22Rv1 (cell line): ENCODE measurements at regions not wholly inside any gene's neighbourhood (a gene's known extent, or its start where the extent isn't known, plus 50 kb on each side); places are given as distances from the start of the nearest gene placed in this dataset.

Source experiments
- ZFX ChIP-seq: fragments of 450-650 bp; IDR thresholded peaks from 2 replicates; pipeline ENCODE4 v1.6.1; 2017; ENCODE audit warnings: antibody characterized with exemption, borderline replicate concordance
- TF ChIP-seq, protein P1 (sequence below): fragments of 450-650 bp; IDR thresholded peaks from 2 replicates; pipeline ENCODE4 v1.5.1; 2017; ENCODE audit warnings: mild to moderate bottlenecking

DNA sequence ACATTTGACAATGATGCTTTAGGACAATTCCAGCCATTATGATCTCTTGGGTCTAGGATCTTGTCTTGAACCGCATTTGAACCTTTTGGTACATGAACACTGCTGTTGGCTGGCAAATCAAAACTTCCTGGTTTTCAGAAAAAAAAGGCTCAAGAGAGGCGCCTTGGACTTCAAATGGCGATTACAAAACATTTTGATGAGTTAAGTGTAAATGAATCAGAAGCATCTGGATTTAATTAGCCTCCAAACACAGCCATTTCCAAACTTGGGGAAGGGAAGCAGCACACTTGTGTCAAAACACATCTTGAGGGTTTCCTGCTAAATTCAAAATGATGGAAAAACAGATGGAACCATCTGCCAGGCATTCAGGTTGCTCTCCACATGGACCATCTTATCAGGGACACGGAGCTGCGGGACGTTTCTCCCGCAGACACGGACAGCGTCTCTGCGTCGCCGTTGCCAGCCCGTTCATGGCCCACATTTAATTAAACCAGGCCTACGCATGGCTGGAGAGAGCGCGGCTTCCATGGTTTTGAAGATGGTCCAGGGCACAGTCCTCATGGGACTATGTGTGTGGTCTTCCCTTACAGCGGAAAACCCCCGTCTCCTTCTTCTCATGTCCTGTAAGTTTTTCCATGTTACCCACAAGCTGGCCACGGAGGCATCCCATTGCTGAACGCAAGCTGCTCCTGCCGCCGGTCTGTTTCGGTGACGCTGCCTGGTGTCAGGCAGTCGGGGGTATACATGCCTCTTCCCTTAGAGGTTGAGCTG lies 55.8 kb upstream of the PTCH1 start:
- TF ChIP-seq, protein P1, sequence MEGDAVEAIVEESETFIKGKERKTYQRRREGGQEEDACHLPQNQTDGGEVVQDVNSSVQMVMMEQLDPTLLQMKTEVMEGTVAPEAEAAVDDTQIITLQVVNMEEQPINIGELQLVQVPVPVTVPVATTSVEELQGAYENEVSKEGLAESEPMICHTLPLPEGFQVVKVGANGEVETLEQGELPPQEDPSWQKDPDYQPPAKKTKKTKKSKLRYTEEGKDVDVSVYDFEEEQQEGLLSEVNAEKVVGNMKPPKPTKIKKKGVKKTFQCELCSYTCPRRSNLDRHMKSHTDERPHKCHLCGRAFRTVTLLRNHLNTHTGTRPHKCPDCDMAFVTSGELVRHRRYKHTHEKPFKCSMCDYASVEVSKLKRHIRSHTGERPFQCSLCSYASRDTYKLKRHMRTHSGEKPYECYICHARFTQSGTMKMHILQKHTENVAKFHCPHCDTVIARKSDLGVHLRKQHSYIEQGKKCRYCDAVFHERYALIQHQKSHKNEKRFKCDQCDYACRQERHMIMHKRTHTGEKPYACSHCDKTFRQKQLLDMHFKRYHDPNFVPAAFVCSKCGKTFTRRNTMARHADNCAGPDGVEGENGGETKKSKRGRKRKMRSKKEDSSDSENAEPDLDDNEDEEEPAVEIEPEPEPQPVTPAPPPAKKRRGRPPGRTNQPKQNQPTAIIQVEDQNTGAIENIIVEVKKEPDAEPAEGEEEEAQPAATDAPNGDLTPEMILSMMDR, result no peak
- TF ChIP-seq ZFX, result no peak
